ENCODE measurements at regions not wholly inside any gene's neighbourhood (a gene's known extent, or its start where the extent isn't known, plus 50 kb on each side); places are given as distances from the start of the nearest gene placed in this dataset.
"Not testable (repeated sequence)": the region's sequence is repeated elsewhere in the genome, so short reads cannot be mapped to it uniquely, and the experiment has no call there.

GRCh38 chr2:179385756-179386155, 121.1 kb upstream of the SESTD1 start:
- 93 to 98% methylated on average over 13 to 16 of the region's 16 CpGs for WGBS, 2 experiments (ENCODE audit: insufficient coverage in 2 of 2)
- not testable (repeated sequence) for H3K27ac ChIP-seq (ENCODE audit: low read depth, low read length, severe bottlenecking); H3K36me3 ChIP-seq (ENCODE audit: control insufficient read depth, insufficient read depth, low read length); H3K9me3 ChIP-seq (ENCODE audit: control insufficient read depth, low read length); H3K4me1 ChIP-seq (ENCODE audit: control insufficient read depth, insufficient read depth, low read length, poor library complexity, severe bottlenecking); H3K4me3 ChIP-seq (ENCODE audit: extremely low read depth, insufficient read depth, low read length, poor library complexity, severe bottlenecking)

GRCh38 chr2:179383975-179384374, 119.3 kb upstream of the SESTD1 start:
- H3K27ac ChIP-seq (ENCODE audit: low read depth, low read length, severe bottlenecking) = no peak overlapping the region
- no peaks in the 10 kb centered on the region for H3K9me3 ChIP-seq (ENCODE audit: control insufficient read depth, low read length)
- no CpG with 5 or more reads among the region's 1 CpG for WGBS, 2 experiments (ENCODE audit: insufficient coverage in 2 of 2)
- no peaks in the 10 kb centered on the region for H3K4me1 ChIP-seq (ENCODE audit: control insufficient read depth, insufficient read depth, low read length, poor library complexity, severe bottlenecking)
- H3K36me3 ChIP-seq (ENCODE audit: control insufficient read depth, insufficient read depth, low read length) = no peaks in the 10 kb centered on the region
- no peak overlapping the region for H3K4me3 ChIP-seq (ENCODE audit: extremely low read depth, insufficient read depth, low read length, poor library complexity, severe bottlenecking)

- Histone ChIP-seq H3K9me3 (ENCODE audit: control insufficient read depth, low read length) (no peaks in the 10 kb centered on the region), H3K36me3 (ENCODE audit: control insufficient read depth, insufficient read depth, low read length) (no peaks in the 10 kb centered on the region), H3K4me3 (ENCODE audit: extremely low read depth, insufficient read depth, low read length, poor library complexity, severe bottlenecking) (no peak overlapping the region), H3K27ac (ENCODE audit: low read depth, low read length, severe bottlenecking) (no peak overlapping the region), H3K4me1 (ENCODE audit: control insufficient read depth, insufficient read depth, low read length, poor library complexity, severe bottlenecking) (no peaks in the 10 kb centered on the region)
- no CpG with 5 or more reads among the region's 1 CpG for WGBS, 2 experiments (ENCODE audit: insufficient coverage in 2 of 2)
Observed at GRCh38 chr2:179377296-179377695, 112.7 kb upstream of the SESTD1 start.

- no peak overlapping the region for H3K27ac ChIP-seq (ENCODE audit: low read depth, low read length, severe bottlenecking)
- H3K4me3 ChIP-seq (ENCODE audit: extremely low read depth, insufficient read depth, low read length, poor library complexity, severe bottlenecking) = no peak overlapping the region
- no peaks in the 10 kb centered on the region for H3K9me3 ChIP-seq (ENCODE audit: control insufficient read depth, low read length)
- H3K4me1 ChIP-seq (ENCODE audit: control insufficient read depth, insufficient read depth, low read length, poor library complexity, severe bottlenecking) = no peaks in the 10 kb centered on the region
- 83% methylated on average over 1 of the region's 1 CpG; no CpG with 5 or more reads in 1 of the 2 experiments for WGBS, 2 experiments (ENCODE audit: insufficient coverage in 2 of 2)
- no peaks in the 10 kb centered on the region for H3K36me3 ChIP-seq (ENCODE audit: control insufficient read depth, insufficient read depth, low read length)
Observed at GRCh38 chr2:179376881-179377280, 112.2 kb upstream of the SESTD1 start.

- Histone ChIP-seq H3K4me3 (ENCODE audit: extremely low read depth, insufficient read depth, low read length, poor library complexity, severe bottlenecking) (no peak overlapping the region), H3K4me1 (ENCODE audit: control insufficient read depth, insufficient read depth, low read length, poor library complexity, severe bottlenecking) (no peaks in the 10 kb centered on the region), H3K27ac (ENCODE audit: low read depth, low read length, severe bottlenecking) (no peak overlapping the region), H3K9me3 (ENCODE audit: control insufficient read depth, low read length) (no peaks in the 10 kb centered on the region), H3K36me3 (ENCODE audit: control insufficient read depth, insufficient read depth, low read length) (no peaks in the 10 kb centered on the region)
- 90% methylated on average over 3 of the region's 4 CpGs; no CpG with 5 or more reads in 1 of the 2 experiments for WGBS, 2 experiments (ENCODE audit: insufficient coverage in 2 of 2)
Observed at GRCh38 chr2:179373816-179374215, 109.2 kb upstream of the SESTD1 start.

GRCh38 chr2:179365561-179365960, 100.9 kb upstream of the SESTD1 start:
- not testable (repeated sequence) for H3K27ac ChIP-seq (ENCODE audit: low read depth, low read length, severe bottlenecking); H3K36me3 ChIP-seq (ENCODE audit: control insufficient read depth, insufficient read depth, low read length); H3K9me3 ChIP-seq (ENCODE audit: control insufficient read depth, low read length); H3K4me3 ChIP-seq (ENCODE audit: extremely low read depth, insufficient read depth, low read length, poor library complexity, severe bottlenecking); H3K4me1 ChIP-seq (ENCODE audit: control insufficient read depth, insufficient read depth, low read length, poor library complexity, severe bottlenecking)
- 83 to 100% methylated on average over 2 of the region's 5 CpGs for WGBS, 2 experiments (ENCODE audit: insufficient coverage in 2 of 2)

- Histone ChIP-seq H3K27ac (ENCODE audit: low read depth, low read length, severe bottlenecking) (no peak overlapping the region), H3K4me3 (ENCODE audit: extremely low read depth, insufficient read depth, low read length, poor library complexity, severe bottlenecking) (no peak overlapping the region), H3K36me3 (ENCODE audit: control insufficient read depth, insufficient read depth, low read length) (no peaks in the 10 kb centered on the region), H3K9me3 (ENCODE audit: control insufficient read depth, low read length) (no peaks in the 10 kb centered on the region), H3K4me1 (ENCODE audit: control insufficient read depth, insufficient read depth, low read length, poor library complexity, severe bottlenecking) (no peaks in the 10 kb centered on the region)
- no CpG with 5 or more reads among the region's 4 CpGs for WGBS, 2 experiments (ENCODE audit: insufficient coverage in 2 of 2)
Observed at GRCh38 chr2:179355881-179356280, 91.2 kb upstream of the SESTD1 start.

GRCh38 chr2:179354739-179355537, 90.3 kb upstream of the SESTD1 start:
- Histone ChIP-seq H3K9me3 (ENCODE audit: control insufficient read depth, low read length) (no peaks in the 10 kb centered on the region), H3K4me1 (ENCODE audit: control insufficient read depth, insufficient read depth, low read length, poor library complexity, severe bottlenecking) (no peaks in the 10 kb centered on the region), H3K27ac (ENCODE audit: low read depth, low read length, severe bottlenecking) (no peak overlapping the region), H3K36me3 (ENCODE audit: control insufficient read depth, insufficient read depth, low read length) (no peaks in the 10 kb centered on the region), H3K4me3 (ENCODE audit: extremely low read depth, insufficient read depth, low read length, poor library complexity, severe bottlenecking) (no peak overlapping the region)
- WGBS, 2 experiments (ENCODE audit: insufficient coverage in 2 of 2) = no CpG with 5 or more reads among the region's 1 CpG

GRCh38 chr2:179354296-179354695, 89.7 kb upstream of the SESTD1 start:
- Histone ChIP-seq H3K4me3 (ENCODE audit: extremely low read depth, insufficient read depth, low read length, poor library complexity, severe bottlenecking) (no peak overlapping the region), H3K36me3 (ENCODE audit: control insufficient read depth, insufficient read depth, low read length) (no peaks in the 10 kb centered on the region), H3K4me1 (ENCODE audit: control insufficient read depth, insufficient read depth, low read length, poor library complexity, severe bottlenecking) (no peaks in the 10 kb centered on the region), H3K9me3 (ENCODE audit: control insufficient read depth, low read length) (no peaks in the 10 kb centered on the region), H3K27ac (ENCODE audit: low read depth, low read length, severe bottlenecking) (no peak overlapping the region)
- WGBS, 2 experiments (ENCODE audit: insufficient coverage in 2 of 2) = 60 to 80% methylated on average over 1 of the region's 4 CpGs

- Histone ChIP-seq H3K36me3 (ENCODE audit: control insufficient read depth, insufficient read depth, low read length) (no peaks in the 10 kb centered on the region), H3K9me3 (ENCODE audit: control insufficient read depth, low read length) (no peaks in the 10 kb centered on the region), H3K4me1 (ENCODE audit: control insufficient read depth, insufficient read depth, low read length, poor library complexity, severe bottlenecking) (no peaks in the 10 kb centered on the region), H3K27ac (ENCODE audit: low read depth, low read length, severe bottlenecking) (no peak overlapping the region), H3K4me3 (ENCODE audit: extremely low read depth, insufficient read depth, low read length, poor library complexity, severe bottlenecking) (no peak overlapping the region)
- no CpG with 5 or more reads among the region's 2 CpGs for WGBS, 2 experiments (ENCODE audit: insufficient coverage in 2 of 2)
Observed at GRCh38 chr2:179352181-179352580, 87.5 kb upstream of the SESTD1 start.

- Histone ChIP-seq H3K4me3 (ENCODE audit: extremely low read depth, insufficient read depth, low read length, poor library complexity, severe bottlenecking) (no peak overlapping the region), H3K36me3 (ENCODE audit: control insufficient read depth, insufficient read depth, low read length) (no peaks in the 10 kb centered on the region), H3K9me3 (ENCODE audit: control insufficient read depth, low read length) (no peaks in the 10 kb centered on the region), H3K4me1 (ENCODE audit: control insufficient read depth, insufficient read depth, low read length, poor library complexity, severe bottlenecking) (no peaks in the 10 kb centered on the region), H3K27ac (ENCODE audit: low read depth, low read length, severe bottlenecking) (no peak overlapping the region)
- WGBS, 2 experiments (ENCODE audit: insufficient coverage in 2 of 2) = 71 to 90% methylated on average over 1 to 2 of the region's 2 CpGs
Observed at GRCh38 chr2:179351057-179351456, 86.4 kb upstream of the SESTD1 start.
